ENCODE measurements at regions not wholly inside any gene's neighbourhood (a gene's known extent, or its start where the extent isn't known, plus 50 kb on each side); places are given as distances from the start of the nearest gene placed in this dataset.

GRCh38 chr6:88311561-88311960, 145.4 kb upstream of the CNR1 start:
- TF ChIP-seq ZFX (IDR thresholded peaks at IDR 0.05) (no peak), CTCF (conservative IDR thresholded peaks at IDR 0.05) (no peak)
- H3K27ac ChIP-seq: no peak overlapping the region

DNA sequence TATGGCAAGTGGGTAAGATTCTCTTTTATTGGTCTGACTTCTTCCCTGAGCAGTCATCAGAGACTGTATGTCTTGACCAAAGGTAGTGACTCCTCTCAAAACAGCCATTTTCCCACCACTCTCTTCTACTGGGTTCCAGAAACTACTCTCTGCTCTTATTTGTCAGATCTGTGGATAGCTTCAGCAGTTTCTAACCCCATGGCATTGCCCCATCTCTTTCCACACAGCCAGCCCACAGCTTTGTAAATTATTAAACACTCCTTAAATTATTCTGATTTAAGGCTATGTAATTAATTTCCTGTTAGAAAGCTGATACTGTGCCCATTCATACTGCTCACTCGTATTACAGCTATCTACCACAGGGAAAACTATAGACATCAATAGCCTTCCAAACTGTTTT, 138.4 kb upstream of the CNR1 start:
- TF ChIP-seq ZFX (IDR thresholded peaks at IDR 0.05) (no peak), CTCF (conservative IDR thresholded peaks at IDR 0.05) (no peak)

DNA sequence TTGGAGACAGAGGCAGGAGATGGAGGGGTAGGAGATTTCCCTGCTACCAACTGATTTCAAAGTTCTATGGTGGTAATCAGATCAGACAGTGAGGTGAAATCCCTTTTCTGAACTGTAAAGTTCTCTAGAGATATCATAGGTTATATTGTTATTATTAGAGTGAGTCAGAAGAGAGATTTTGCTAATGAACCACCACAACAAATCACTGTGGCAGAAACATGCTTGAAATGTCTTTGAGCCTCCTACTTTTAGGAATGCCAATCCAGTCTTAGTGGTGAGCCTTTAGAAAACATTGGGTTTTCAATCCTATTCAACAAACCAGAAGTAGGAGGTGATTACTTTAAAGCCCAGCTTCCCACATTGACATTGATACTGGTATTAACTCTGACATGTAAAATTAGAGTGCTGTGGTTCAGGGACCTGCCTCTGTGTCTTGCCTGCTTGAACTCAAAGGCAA, 136.7 kb upstream of the CNR1 start:
- TF ChIP-seq ZFX (IDR thresholded peaks at IDR 0.05) (no peak), CTCF (conservative IDR thresholded peaks at IDR 0.05) (no peak)
- no peak overlapping the region for H3K27ac ChIP-seq

More for the DNA sequence above, 138.4 kb upstream of the CNR1 start:
- no peak overlapping the region for H3K27ac ChIP-seq

DNA sequence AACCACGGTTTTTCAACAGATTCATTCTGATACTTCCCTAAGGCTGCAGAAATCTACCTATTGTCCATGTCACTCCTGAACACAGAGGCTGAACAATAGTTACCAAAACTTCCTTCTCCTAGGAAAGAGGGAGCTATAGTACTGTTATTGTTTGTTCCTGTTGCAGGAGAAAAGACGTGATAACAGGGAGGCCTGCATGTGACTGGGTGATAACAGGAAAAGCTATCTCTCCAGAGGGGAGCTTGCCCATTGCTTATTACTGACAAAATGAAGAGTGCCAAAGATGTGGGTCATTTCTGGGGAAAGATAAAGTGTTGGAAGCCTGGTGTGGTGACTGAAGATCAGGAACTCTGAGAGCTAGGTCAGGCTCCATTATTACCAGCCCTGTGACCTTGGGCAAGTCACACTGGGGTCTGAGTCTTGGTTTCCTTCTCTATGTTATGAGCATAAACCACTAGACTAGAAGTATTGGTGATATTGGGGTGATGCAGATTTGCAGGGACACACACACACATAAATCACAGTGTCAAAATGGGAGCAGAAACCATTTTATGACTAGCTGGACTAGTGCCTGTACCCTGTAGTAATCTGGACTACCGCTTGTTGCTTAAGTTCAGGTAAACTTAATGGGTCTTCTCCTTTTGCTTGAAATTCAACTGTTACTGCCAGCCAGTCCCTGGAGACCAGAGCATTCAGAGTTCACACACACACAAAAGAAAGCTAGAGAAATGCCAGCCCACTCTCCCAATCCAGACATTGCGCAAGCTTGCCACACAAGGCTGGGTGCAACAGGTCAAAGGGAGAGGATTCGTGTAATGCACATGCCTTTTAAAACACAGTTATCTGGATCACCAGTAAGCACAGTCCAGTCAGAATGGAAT, 136.0 kb upstream of the CNR1 start:
- TF ChIP-seq CTCF (conservative IDR thresholded peaks at IDR 0.05) (no peak), ZFX (IDR thresholded peaks at IDR 0.05) (no peak)
- no peak overlapping the region for H3K27ac ChIP-seq

GRCh38 chr6:88301256-88301655, 135.1 kb upstream of the CNR1 start:
- no peak for TF ChIP-seq ZFX (IDR thresholded peaks at IDR 0.05)
- no peak for TF ChIP-seq CTCF (conservative IDR thresholded peaks at IDR 0.05)
- no peak overlapping the region for H3K27ac ChIP-seq

- no peak overlapping the region for H3K27ac ChIP-seq
- TF ChIP-seq CTCF (conservative IDR thresholded peaks at IDR 0.05) (no peak), ZFX (IDR thresholded peaks at IDR 0.05) (no peak)
Observed at GRCh38 chr6:88298066-88298845, 132.1 kb upstream of the CNR1 start.

DNA sequence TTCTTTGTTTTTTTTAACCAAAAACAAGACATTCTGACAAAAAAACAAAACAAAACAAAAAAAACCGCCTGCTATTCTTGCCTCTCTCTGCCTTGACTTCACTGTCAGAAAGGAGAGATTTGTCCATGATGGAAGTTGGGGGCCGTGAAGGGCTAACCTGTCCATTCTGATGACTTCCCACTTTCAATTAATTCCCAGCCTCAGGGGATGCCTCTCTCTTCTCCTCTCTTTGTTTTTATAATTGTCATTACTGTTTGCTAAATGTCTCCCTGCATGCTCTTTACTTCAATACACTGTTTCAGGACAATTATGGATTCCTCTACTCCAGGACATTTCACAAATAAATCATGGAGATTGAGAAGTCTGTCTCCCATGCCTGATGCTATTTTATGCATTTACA, 130.5 kb upstream of the CNR1 start:
- TF ChIP-seq ZFX (IDR thresholded peaks at IDR 0.05): no peak
- TF ChIP-seq CTCF (conservative IDR thresholded peaks at IDR 0.05): no peak

More for the DNA sequence above, 130.5 kb upstream of the CNR1 start:
- H3K27ac ChIP-seq: no peak overlapping the region
